ENCODE measurements at regions not wholly inside any gene's neighbourhood (a gene's known extent, or its start where the extent isn't known, plus 50 kb on each side); places are given as distances from the start of the nearest gene placed in this dataset.

- no peak for TF ChIP-seq SP1 (IDR thresholded peaks at IDR 0.05)
- no peak for TF ChIP-seq CTBP1 (IDR thresholded peaks at IDR 0.05; ENCODE audit: borderline replicate concordance)
- TF ChIP-seq L3MBTL2 (conservative IDR thresholded peaks at IDR 0.05) = no peak
- TF ChIP-seq BHLHE40 (IDR thresholded peaks at IDR 0.05; ENCODE audit: borderline replicate concordance) = no peak
- TF ChIP-seq SUZ12 (IDR thresholded peaks at IDR 0.05) = no peak
- no peak for TF ChIP-seq HDGF (IDR thresholded peaks at IDR 0.05; ENCODE audit: borderline replicate concordance)
- TF ChIP-seq TARDBP (IDR thresholded peaks at IDR 0.05) = no peak
- TF ChIP-seq LEF1 (IDR thresholded peaks at IDR 0.05; ENCODE audit: borderline replicate concordance) = no peak
- TF ChIP-seq FOXK2 (IDR thresholded peaks at IDR 0.05) = no peak
- TF ChIP-seq FOXM1 (IDR thresholded peaks at IDR 0.05; ENCODE audit: borderline replicate concordance) = no peak
- TF ChIP-seq ELF4 (IDR thresholded peaks at IDR 0.05) = no peak
These were observed 246.7 kb upstream of the AZI2 start for GRCh38 chr3:28595372-28595771.

Measured in HEK293T (cell line).